ENCODE measurements at regions not wholly inside any gene's neighbourhood (a gene's known extent, or its start where the extent isn't known, plus 50 kb on each side); places are given as distances from the start of the nearest gene placed in this dataset.
"Not testable (repeated sequence)": the region's sequence is repeated elsewhere in the genome, so short reads cannot be mapped to it uniquely, and the experiment has no call there.

GRCh38 chr13:83825676-83826075, 56.6 kb downstream of the SLITRK1 start:
- no peak for DNase-seq

GRCh38 chr13:83824560-83824959, 57.7 kb downstream of the SLITRK1 start:
- DNase-seq, result no peak

- DNase-seq, result no peak
Measured at GRCh38 chr13:83824120-83824519, 58.2 kb downstream of the SLITRK1 start.

GRCh38 chr13:83819611-83820010, 62.7 kb downstream of the SLITRK1 start:
- no peak for DNase-seq

- no peak for DNase-seq
Measured at GRCh38 chr13:83819156-83819555, 63.1 kb downstream of the SLITRK1 start.

- DNase-seq, result no peak
Measured at GRCh38 chr13:83816081-83816480, 66.2 kb downstream of the SLITRK1 start.

GRCh38 chr13:83815598-83815997, 66.7 kb downstream of the SLITRK1 start:
- DNase-seq, result no peak

- DNase-seq, result no peak
Measured at GRCh38 chr13:83810136-83810535, 72.1 kb downstream of the SLITRK1 start.

GRCh38 chr13:83804356-83804962, 77.8 kb downstream of the SLITRK1 start:
- DNase-seq, result no peak

- no peak for DNase-seq
Measured at GRCh38 chr13:83798731-83799130, 83.5 kb downstream of the SLITRK1 start.

- DNase-seq, result no peak
Measured at GRCh38 chr13:83796364-83796763, 85.9 kb downstream of the SLITRK1 start.

- no peak for DNase-seq
Measured at GRCh38 chr13:83794583-83794982, 87.7 kb downstream of the SLITRK1 start.

GRCh38 chr13:83780227-83780626, 102.0 kb downstream of the SLITRK1 start:
- no peak for DNase-seq

GRCh38 chr13:83773961-83774360, 108.3 kb downstream of the SLITRK1 start:
- DNase-seq, result no peak

GRCh38 chr13:83765796-83766195, 116.5 kb downstream of the SLITRK1 start:
- no peak for DNase-seq

- no peak for DNase-seq
Measured at GRCh38 chr13:83761631-83762030, 120.6 kb downstream of the SLITRK1 start.

- not testable (repeated sequence) for DNase-seq
Measured at GRCh38 chr13:83755210-83755609, 127.1 kb downstream of the SLITRK1 start.

GRCh38 chr13:83753912-83754624, 128.2 kb downstream of the SLITRK1 start:
- DNase-seq, result no peak

GRCh38 chr13:83752141-83752540, 130.1 kb downstream of the SLITRK1 start:
- DNase-seq, result no peak

GRCh38 chr13:83740622-83741021, 141.7 kb downstream of the SLITRK1 start:
- DNase-seq, result no peak

- DNase-seq, result no peak
Measured at GRCh38 chr13:83738407-83738806, 143.9 kb downstream of the SLITRK1 start.

GRCh38 chr13:83733293-83733692, 149.0 kb downstream of the SLITRK1 start:
- no peak for DNase-seq

- DNase-seq, result no peak
Measured at GRCh38 chr13:83732755-83733154, 149.5 kb downstream of the SLITRK1 start.

- DNase-seq, result no peak
Measured at GRCh38 chr13:83731113-83731512, 151.2 kb downstream of the SLITRK1 start.

- DNase-seq, result no peak
Measured at GRCh38 chr13:83730674-83731073, 151.6 kb downstream of the SLITRK1 start.

Measured in suppressor macrophage (primary cell).